Uterus (tissue), 2 donors: ENCODE measurements at regions not wholly inside any gene's neighbourhood (a gene's known extent, or its start where the extent isn't known, plus 50 kb on each side); places are given as distances from the start of the nearest gene placed in this dataset.

ENCODE experiments used
- CTCF ChIP-seq, 4 experiments: fragments of 200-600 bp in 2 of 4; fragments of 450-650 bp in 2 of 4; sonication (generic) in 2 of 4; IDR thresholded peaks; one replicate each; pipeline ENCODE4 v1.5.1; 2016 to 2019; ENCODE audit warnings: antibody characterized with exemption in 4 of 4, mild to moderate bottlenecking in 2 of 4, moderate library complexity in 1 of 4
- POLR2A ChIP-seq, 2 donors: fragments of 450-650 bp; IDR thresholded peaks; one replicate each; pipeline ENCODE4 v1.6.1; 2016; ENCODE audit warnings: antibody characterized with exemption in 2 of 2, mild to moderate bottlenecking in 1 of 2, moderate library complexity in 1 of 2

GRCh38 chr13:80118099-80118498 lies 222.8 kb downstream of the SPRY2 start:
- no peak for TF ChIP-seq POLR2A (IDR thresholded peaks at IDR 0.05)
- no peak for TF ChIP-seq CTCF (IDR thresholded peaks at IDR 0.05)
